ENCODE measurements at regions not wholly inside any gene's neighbourhood (a gene's known extent, or its start where the extent isn't known, plus 50 kb on each side); places are given as distances from the start of the nearest gene placed in this dataset.
A peak's percentile ranks its signal among the peaks of the same experiment; 100 is the strongest.

DNA sequence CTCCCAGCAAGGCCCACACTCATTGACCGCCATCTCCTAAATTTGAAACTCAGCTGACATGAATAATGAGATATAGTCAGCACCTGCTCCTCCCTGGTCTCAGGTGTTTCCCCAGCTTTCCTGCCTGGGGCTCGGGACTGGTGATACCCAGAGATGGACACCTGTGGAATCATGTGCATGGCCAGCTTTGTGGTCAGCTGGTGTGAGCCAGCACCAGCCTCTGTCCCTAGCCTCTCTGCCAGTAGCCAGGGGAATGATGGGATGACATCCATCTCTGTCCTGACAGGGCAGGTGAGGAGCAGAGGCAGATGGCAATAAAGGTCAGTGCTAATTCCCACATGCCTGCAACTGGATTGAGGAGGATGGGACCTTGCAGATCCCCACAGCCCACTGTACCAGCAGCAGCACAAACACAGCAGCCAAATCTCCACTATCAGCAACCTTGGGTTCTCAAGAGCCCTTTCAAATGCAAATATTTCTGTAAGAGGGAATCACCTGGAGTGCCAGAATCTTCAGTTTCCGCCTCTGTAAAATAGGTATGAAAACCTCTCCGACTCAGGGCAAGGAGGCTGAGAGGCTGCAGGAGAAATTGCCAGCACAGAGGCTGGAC lies 329.2 kb upstream of the ZMIZ1 start:
- peaks cover 3 to 22% (median 8%) of the 10 kb centered on the region in 3 donors for H3K27me3 Mint-ChIP-seq (ENCODE audit: low read depth in 3 of 3)
- no peak overlapping the region for H3K4me3 Mint-ChIP-seq
- no peaks in the 10 kb centered on the region for H3K36me3 Mint-ChIP-seq
- DNase-seq = no peak
- H3K27ac Mint-ChIP-seq = no peak overlapping the region
- no peaks in the 10 kb centered on the region for H3K4me1 Mint-ChIP-seq
- no peaks in the 10 kb centered on the region for H3K9me3 Mint-ChIP-seq

DNA sequence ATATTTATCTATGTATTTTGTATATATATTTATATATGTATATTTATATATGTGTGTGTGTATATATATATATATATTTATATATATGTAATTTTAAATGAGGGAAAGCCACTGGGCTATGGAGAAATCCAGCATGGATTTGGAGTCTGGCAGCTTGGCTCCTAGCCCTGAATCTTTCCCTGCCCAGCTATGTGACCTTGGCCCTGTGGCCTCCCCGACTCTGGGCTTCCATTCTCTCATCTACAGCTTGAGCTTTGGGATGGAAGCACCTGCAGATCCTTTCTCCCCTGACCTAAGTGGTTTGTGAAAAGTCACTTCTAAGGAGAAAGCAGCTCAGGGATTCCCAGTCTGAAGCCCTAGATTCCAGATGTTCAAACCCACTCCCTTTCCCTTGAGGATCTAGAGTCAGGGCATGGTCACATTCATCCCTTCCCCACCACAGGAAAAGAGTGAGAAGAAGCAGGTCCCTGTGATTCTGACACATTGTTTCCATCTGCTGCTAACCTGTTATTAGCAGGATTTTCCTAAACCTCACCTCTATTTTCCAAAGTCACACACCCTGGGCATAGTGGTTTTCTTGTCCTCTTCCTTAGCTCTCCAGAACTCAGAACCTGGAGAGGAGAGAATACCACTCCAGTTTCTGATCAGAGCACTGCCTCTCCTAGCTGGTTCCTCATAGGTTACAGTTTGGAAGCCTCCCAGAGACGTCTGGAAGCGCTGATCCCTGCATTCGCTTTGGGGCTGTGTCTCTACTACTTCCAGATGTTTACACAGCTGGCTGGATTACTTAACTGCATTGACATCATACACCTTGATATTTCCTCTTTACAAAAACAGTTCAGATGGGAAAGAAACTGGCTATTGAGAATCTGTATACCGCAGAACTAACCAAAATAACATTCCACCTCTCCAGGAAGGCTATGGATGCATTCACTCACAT lies 327.5 kb upstream of the ZMIZ1 start:
- H3K4me1 Mint-ChIP-seq = no peaks in the 10 kb centered on the region
- no peak for DNase-seq
- no peaks in the 10 kb centered on the region for H3K9me3 Mint-ChIP-seq
- H3K27me3 Mint-ChIP-seq (ENCODE audit: low read depth in 3 of 3) = peaks cover 4 to 18% (median 6%) of the 10 kb centered on the region in 3 donors
- H3K27ac Mint-ChIP-seq = no peak overlapping the region
- no peak overlapping the region for H3K4me3 Mint-ChIP-seq
- H3K36me3 Mint-ChIP-seq = no peaks in the 10 kb centered on the region

DNA sequence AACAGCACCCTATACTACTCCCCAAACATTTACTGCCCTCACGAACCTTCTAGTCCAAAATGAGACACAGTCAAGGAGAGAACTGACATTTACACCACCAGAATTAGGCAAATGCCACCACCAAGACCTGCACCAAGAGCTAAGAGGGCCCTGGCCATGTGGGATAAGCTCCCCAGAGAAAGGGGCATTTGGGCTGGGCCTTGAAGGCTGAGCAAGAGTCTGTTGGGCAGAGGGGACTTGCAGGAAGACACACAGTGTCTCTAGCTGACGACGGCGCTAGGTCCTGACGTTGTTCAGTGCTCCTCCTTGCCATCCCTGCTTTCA lies 326.4 kb upstream of the ZMIZ1 start:
- no peaks in the 10 kb centered on the region for H3K9me3 Mint-ChIP-seq
- H3K4me3 Mint-ChIP-seq = no peak overlapping the region
- DNase-seq = no peak
- no peaks in the 10 kb centered on the region for H3K36me3 Mint-ChIP-seq
- peak overlapping the region in 1 of 6 donors; percentile 46 for H3K27ac Mint-ChIP-seq
- H3K27me3 Mint-ChIP-seq (ENCODE audit: low read depth in 3 of 3) = peaks cover 4 to 21% (median 7%) of the 10 kb centered on the region in 3 donors
- H3K4me1 Mint-ChIP-seq = no peaks in the 10 kb centered on the region

DNA sequence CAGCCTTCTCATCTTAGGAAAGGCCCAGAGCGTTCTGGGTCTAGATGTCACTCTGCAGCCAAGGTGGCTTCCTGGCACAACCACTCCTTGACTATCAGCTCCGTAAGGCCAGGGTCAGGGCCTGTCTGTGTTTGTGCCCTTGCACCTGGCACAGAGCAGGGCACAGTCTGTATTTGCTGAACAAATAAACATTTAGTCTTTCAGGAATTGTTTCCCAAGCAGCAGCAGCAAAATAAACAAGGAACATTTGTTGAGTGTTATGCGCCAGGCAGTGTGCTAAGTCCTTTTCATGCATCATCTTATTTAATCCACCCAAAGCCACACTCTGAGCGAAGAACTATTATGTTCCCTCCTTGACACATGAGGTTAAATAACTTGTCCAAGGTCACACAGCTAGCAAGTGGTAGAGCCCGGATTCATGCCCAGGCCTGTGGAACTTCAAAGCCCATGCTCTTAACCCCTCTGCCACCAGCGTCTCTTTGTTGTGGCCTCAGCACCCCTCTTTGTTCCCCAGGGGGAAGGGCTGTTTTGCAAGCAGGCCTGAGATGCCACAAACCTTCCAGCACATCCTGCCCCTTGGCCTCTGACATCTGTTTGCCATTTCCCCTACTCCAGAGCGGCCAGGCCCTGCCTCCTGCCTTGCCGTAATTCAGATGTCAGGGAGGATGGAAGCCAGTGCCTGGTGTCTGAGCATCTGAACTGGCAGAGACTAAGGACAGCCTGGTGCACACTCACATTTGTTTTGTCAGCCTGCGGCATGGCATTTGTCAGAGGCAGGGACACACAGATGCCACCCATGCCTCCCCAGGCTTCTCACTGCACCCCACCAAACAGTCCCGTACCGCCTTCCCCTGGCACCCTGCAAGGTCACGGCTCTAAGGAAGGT lies 325.8 kb upstream of the ZMIZ1 start:
- H3K4me3 Mint-ChIP-seq = no peak overlapping the region
- no peaks in the 10 kb centered on the region for H3K36me3 Mint-ChIP-seq
- DNase-seq = no peak
- no peak overlapping the region for H3K27ac Mint-ChIP-seq
- no peaks in the 10 kb centered on the region for H3K9me3 Mint-ChIP-seq
- H3K4me1 Mint-ChIP-seq = no peaks in the 10 kb centered on the region
- peaks cover 3 to 21% (median 7%) of the 10 kb centered on the region in 3 donors for H3K27me3 Mint-ChIP-seq (ENCODE audit: low read depth in 3 of 3)

DNA sequence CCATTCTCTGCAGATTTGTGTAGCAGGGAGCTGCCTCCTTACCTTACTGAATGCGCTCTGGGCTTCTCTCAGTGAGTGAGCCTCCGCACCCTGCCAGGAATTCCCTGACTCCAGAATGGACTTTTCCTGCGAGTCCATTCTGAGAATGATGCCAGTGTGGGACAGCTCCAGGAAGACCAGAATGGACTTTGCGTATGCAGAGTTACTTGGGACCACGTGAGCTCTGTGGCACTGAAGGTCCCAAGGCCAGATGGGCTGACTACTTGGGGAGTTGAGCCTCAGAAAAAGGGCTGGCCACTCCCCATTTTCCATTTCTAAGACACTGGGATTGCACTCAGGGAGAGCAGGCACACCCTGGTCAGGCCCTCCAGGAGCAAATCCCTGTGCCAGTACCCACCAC lies 324.7 kb upstream of the ZMIZ1 start:
- H3K4me1 Mint-ChIP-seq = no peaks in the 10 kb centered on the region

DNA sequence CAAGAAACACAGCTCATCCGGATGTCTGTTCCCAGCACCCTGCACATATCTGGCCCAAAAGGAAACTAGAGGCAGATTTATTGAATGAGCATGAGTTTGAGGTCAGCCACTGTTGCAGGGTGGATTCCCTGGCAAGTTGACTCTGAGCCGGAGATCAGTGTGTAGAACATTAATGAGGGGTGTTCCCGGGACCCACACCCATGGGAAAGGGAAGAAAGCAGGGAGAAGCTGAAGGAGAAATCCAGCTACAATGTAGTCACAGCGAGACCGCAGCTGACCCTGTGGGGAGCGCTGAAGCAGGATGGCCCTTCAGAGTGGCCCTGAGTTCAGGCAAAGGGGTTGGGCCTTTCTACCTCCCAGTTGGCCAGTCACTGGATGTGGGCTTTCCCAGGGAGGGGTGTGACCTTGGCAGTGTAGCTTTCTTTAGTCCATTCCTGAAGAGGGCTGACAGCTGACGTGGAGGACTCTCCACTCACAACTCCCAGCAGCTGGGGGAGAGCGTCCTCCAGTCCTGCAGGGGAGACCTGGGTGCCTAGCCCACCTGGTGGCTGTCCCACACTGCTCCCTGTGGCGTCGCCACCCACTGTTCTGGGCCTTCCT lies 324.2 kb upstream of the ZMIZ1 start:
- no peaks in the 10 kb centered on the region for H3K4me1 Mint-ChIP-seq
- H3K27ac Mint-ChIP-seq = no peak overlapping the region
- no peak overlapping the region for H3K4me3 Mint-ChIP-seq
- H3K9me3 Mint-ChIP-seq = peaks cover 0 to 1% (median 0%) of the 10 kb centered on the region in 6 donors
- no peak for DNase-seq
- peaks cover 1 to 25% (median 7%) of the 10 kb centered on the region in 3 donors for H3K27me3 Mint-ChIP-seq (ENCODE audit: low read depth in 3 of 3)
- H3K36me3 Mint-ChIP-seq = no peaks in the 10 kb centered on the region

More for the DNA sequence above, 324.7 kb upstream of the ZMIZ1 start:
- no peaks in the 10 kb centered on the region for H3K36me3 Mint-ChIP-seq
- no peak for DNase-seq
- peaks cover 0 to 1% (median 0%) of the 10 kb centered on the region in 6 donors for H3K9me3 Mint-ChIP-seq
- no peak overlapping the region for H3K27ac Mint-ChIP-seq
- no peak overlapping the region for H3K4me3 Mint-ChIP-seq
- peaks cover 1 to 25% (median 7%) of the 10 kb centered on the region in 3 donors for H3K27me3 Mint-ChIP-seq (ENCODE audit: low read depth in 3 of 3)

DNA sequence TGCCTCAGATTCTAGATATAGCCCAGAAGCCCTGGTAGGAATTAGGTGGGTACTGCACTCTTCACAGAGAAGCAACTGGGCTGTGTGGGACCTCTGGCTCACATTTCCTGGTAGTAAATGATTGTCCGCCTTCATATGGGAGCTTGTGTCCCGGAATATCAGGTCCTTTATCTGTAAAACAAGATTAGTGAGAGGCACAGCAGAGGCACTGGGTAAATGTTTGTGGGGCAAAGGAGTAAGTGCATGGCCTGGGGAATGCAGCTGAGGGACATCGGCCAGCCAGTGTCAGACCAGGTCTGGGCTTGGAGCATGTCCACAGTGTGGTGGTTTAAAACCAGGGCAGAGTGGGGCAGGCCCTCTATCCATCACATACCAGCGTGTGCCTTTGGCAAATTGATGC lies 323.3 kb upstream of the ZMIZ1 start:
- H3K9me3 Mint-ChIP-seq = peaks cover 0 to 1% (median 0%) of the 10 kb centered on the region in 6 donors
- no peaks in the 10 kb centered on the region for H3K36me3 Mint-ChIP-seq
- H3K27ac Mint-ChIP-seq = no peak overlapping the region
- no peak overlapping the region for H3K4me3 Mint-ChIP-seq
- no peak for DNase-seq
- H3K27me3 Mint-ChIP-seq (ENCODE audit: low read depth in 3 of 3) = peaks cover 0 to 21% (median 7%) of the 10 kb centered on the region in 3 donors
- H3K4me1 Mint-ChIP-seq = peaks cover 4 to 6% of the 10 kb centered on the region in 2 donors

DNA sequence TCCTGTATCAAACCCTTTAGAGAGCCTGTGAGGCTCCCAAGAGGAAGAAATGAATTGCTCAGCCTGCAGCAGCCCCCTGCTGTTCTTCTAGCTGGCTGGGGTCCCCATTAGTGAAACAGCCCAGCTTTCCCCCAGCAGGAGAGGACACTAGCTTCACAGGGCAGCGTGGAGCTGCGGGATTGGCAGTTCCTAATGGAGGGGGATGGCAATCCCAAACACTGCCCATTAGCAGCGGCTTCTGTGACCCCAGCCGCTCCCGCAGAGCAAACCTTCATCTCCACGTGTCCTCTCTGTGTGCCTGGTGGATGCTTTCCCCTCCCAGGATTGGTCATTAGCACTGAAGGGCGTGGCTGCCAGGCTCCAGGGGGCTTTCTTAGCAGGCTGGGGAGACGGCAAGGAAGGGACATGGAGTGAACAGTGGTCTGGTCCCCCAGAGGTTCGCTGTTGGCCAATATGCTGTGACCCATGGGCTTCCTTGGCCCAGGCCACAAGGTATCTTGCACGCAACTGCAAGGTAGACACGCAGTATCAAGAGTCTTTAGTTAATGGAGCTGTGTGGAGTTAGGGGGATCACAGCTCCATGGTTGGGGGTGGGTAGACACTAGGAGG lies 322.5 kb upstream of the ZMIZ1 start:
- Mint-ChIP-seq H3K4me1 (peaks cover 4 to 6% of the 10 kb centered on the region in 2 donors), H3K4me3 (no peak overlapping the region), H3K36me3 (no peaks in the 10 kb centered on the region), H3K27ac (no peak overlapping the region), H3K27me3 (ENCODE audit: low read depth in 3 of 3) (peaks cover 2 to 18% (median 9%) of the 10 kb centered on the region in 3 donors), H3K9me3 (peaks cover 0 to 1% (median 0%) of the 10 kb centered on the region in 6 donors)
- DNase-seq = no peak

DNA sequence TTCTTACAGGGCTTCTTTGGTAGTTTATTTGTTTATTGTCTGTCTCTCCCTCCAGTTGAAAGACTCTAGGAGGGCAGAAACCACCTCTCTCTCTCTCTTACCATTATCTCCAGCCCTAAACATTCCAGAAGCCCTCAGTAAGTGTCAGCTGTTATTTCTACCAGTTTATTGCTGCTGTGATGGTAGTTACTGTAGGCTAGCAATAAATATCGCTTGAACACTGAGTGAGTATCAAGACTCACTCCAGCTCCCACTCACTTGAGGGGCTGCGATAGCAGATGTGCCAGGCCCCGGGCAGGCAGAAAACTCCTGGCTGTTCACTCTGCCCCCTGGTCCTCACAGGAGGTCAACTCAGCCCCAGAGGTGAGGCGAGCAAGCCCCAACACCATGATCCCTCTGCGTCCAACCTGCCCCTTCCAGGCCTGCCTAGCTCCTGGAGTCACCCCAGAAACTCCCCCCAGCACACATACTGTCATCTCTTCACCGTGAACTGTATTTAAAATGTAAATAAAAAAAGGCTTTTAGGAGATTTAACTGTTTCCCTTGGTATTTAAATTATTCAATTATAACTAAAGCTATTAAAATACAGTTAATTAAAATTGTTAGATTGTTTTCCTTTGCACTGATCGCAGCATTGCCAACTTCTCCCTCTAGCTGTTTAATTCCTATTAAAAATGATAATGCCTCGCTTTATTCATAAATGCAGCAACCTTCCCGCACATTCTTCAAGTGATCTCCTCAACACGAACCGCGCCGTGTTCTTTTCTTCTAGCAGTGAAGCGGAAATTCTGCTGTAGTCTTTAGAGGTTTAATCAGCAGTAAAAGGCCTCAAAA lies 321.1 kb upstream of the ZMIZ1 start:
- H3K27ac Mint-ChIP-seq = no peak overlapping the region
- DNase-seq = no peak
- H3K9me3 Mint-ChIP-seq = peaks cover 0 to 1% (median 0%) of the 10 kb centered on the region in 6 donors
- H3K4me1 Mint-ChIP-seq = peaks cover 4 to 6% of the 10 kb centered on the region in 2 donors
- H3K27me3 Mint-ChIP-seq (ENCODE audit: low read depth in 3 of 3) = peaks cover 2 to 17% (median 8%) of the 10 kb centered on the region in 3 donors
- H3K36me3 Mint-ChIP-seq = no peaks in the 10 kb centered on the region
- H3K4me3 Mint-ChIP-seq = no peak overlapping the region

DNA sequence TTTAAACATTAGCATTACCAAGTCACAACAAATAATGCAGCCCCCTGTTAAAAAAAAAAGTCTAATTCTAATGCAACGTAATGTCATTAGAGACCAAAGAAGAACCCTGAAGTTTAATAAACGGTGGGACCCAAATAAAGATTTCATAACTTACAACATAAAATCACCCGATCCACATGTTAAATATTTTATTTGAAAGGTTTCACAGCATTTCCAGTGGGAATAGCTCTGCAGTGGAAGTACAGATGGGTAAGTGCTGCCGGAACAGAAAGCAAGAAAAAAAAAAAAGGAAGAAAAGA lies 320.6 kb upstream of the ZMIZ1 start:
- DNase-seq = no peak
- Mint-ChIP-seq H3K4me3 (no peak overlapping the region), H3K9me3 (peaks cover 0 to 3% (median 0%) of the 10 kb centered on the region in 6 donors), H3K4me1 (peaks cover 4 to 6% of the 10 kb centered on the region in 2 donors), H3K27me3 (ENCODE audit: low read depth in 3 of 3) (peaks cover 2 to 21% (median 8%) of the 10 kb centered on the region in 3 donors), H3K36me3 (no peaks in the 10 kb centered on the region), H3K27ac (no peak overlapping the region)

DNA sequence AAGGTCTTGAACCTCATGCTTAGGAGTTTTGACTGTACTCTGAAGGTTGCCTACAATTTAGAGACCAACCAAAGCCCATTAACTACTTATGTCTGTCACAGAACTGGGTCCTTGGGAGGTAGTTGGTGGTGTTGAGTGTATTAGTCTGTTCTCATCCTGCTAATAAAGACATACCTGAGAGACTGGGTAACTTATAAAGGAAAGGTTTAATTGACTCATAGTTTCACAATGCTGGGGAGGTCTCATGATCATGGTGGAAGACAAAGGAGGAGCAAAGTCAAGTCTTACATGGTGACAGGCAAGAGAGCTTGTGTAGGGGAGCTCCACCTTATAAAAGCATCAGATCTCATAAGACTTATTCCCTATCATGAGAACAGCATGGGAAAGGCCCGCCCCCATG lies 319.6 kb upstream of the ZMIZ1 start:
- H3K36me3 Mint-ChIP-seq = no peaks in the 10 kb centered on the region
- H3K4me3 Mint-ChIP-seq = no peak overlapping the region
- peaks cover 5 to 29% (median 11%) of the 10 kb centered on the region in 3 donors for H3K27me3 Mint-ChIP-seq (ENCODE audit: low read depth in 3 of 3)
- no peak for DNase-seq
- H3K4me1 Mint-ChIP-seq = peaks cover 5 to 6% of the 10 kb centered on the region in 2 donors
- H3K27ac Mint-ChIP-seq = no peak overlapping the region
- peaks cover 0 to 3% (median 0%) of the 10 kb centered on the region in 6 donors for H3K9me3 Mint-ChIP-seq

DNA sequence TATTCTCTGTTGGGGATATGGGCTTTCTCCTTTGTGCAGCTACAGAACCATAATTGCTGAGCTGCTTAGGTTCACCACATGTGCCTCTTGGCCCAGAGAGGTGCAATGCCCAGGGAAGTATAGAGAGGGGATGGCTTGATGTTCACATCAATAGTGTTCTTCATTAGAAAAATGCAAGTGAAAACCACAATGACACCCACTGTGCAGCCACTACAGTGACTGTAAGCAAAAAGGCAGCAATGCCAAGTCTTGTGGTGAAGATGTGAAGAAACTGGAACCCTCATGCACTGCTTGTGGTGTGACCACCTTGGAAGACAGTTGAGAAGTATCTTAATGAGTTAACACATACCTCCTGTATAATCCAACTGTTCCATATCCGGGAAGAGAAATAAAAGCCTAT lies 318.9 kb upstream of the ZMIZ1 start:
- Mint-ChIP-seq H3K9me3 (peaks cover 0 to 3% (median 0%) of the 10 kb centered on the region in 6 donors), H3K36me3 (no peaks in the 10 kb centered on the region), H3K4me3 (no peak overlapping the region), H3K4me1 (peaks cover 6 to 9% of the 10 kb centered on the region in 2 donors), H3K27me3 (ENCODE audit: low read depth in 3 of 3) (peaks cover 5 to 30% (median 11%) of the 10 kb centered on the region in 3 donors), H3K27ac (no peak overlapping the region)
- peak in 1 of 3 donors; percentile 12 for DNase-seq
